CMK (cell line): ENCODE measurements at regions not wholly inside any gene's neighbourhood (a gene's known extent, or its start where the extent isn't known, plus 50 kb on each side); places are given as distances from the start of the nearest gene placed in this dataset.

Experiments used
- DNase-seq: peaks from one replicate; pipeline ENCODE4 v3.0.0-alpha.2; 2010; ENCODE audit warnings: low read depth

- DNase-seq, result no peak
Measured at GRCh38 chr6:81861281-81861680, 108.8 kb upstream of the TENT5A start.

- DNase-seq, result no peak
Measured at GRCh38 chr6:81859884-81860283, 107.4 kb upstream of the TENT5A start.

GRCh38 chr6:81857812-81858211 is 105.3 kb upstream of the TENT5A start:
- DNase-seq, result no peak

GRCh38 chr6:81856872-81857271 is 104.4 kb upstream of the TENT5A start:
- no peak for DNase-seq

GRCh38 chr6:81854474-81854873 is 102.0 kb upstream of the TENT5A start:
- no peak for DNase-seq

- DNase-seq, result no peak
Measured at GRCh38 chr6:81853975-81854374, 101.5 kb upstream of the TENT5A start.

GRCh38 chr6:81849248-81849647 is 96.8 kb upstream of the TENT5A start:
- DNase-seq, result no peak

GRCh38 chr6:81847866-81848265 is 95.4 kb upstream of the TENT5A start:
- peak; percentile 25 for DNase-seq

GRCh38 chr6:81844686-81845085 is 92.2 kb upstream of the TENT5A start:
- DNase-seq, result no peak

- no peak for DNase-seq
Measured at GRCh38 chr6:81843302-81843701, 90.8 kb upstream of the TENT5A start.

GRCh38 chr6:81842254-81842653 is 89.8 kb upstream of the TENT5A start:
- DNase-seq, result no peak

- no peak for DNase-seq
Measured at GRCh38 chr6:81838724-81839426, 86.4 kb upstream of the TENT5A start.

GRCh38 chr6:81838031-81838430 is 85.5 kb upstream of the TENT5A start:
- DNase-seq, result no peak

GRCh38 chr6:81834141-81834681 is 81.7 kb upstream of the TENT5A start:
- no peak for DNase-seq

- DNase-seq, result no peak
Measured at GRCh38 chr6:81832304-81832703, 79.8 kb upstream of the TENT5A start.

- DNase-seq, result no peak
Measured at GRCh38 chr6:81831274-81831673, 78.8 kb upstream of the TENT5A start.

GRCh38 chr6:81826784-81827183 is 74.3 kb upstream of the TENT5A start:
- no peak for DNase-seq

- DNase-seq, result no peak
Measured at GRCh38 chr6:81822568-81822967, 70.1 kb upstream of the TENT5A start.

GRCh38 chr6:81821449-81821848 is 69.0 kb upstream of the TENT5A start:
- no peak for DNase-seq

GRCh38 chr6:81820980-81821379 is 68.5 kb upstream of the TENT5A start:
- DNase-seq, result no peak

GRCh38 chr6:81820422-81820821 is 67.9 kb upstream of the TENT5A start:
- no peak for DNase-seq

- no peak for DNase-seq
Measured at GRCh38 chr6:81819767-81820166, 67.3 kb upstream of the TENT5A start.

GRCh38 chr6:81818901-81819361 is 66.5 kb upstream of the TENT5A start:
- no peak for DNase-seq

GRCh38 chr6:81816380-81816779 is 63.9 kb upstream of the TENT5A start:
- DNase-seq, result no peak
